Mesothelial cell of epicardium (in vitro differentiated cells): ENCODE measurements at regions not wholly inside any gene's neighbourhood (a gene's known extent, or its start where the extent isn't known, plus 50 kb on each side); places are given as distances from the start of the nearest gene placed in this dataset.

Experiments
- DNase-seq, 2 experiments: peaks; one replicate each; pipeline ENCODE4 v3.0.0; 2021; ENCODE audit warnings: low spot score in 2 of 2; ENCODE audit not compliant: unreplicated experiment in 2 of 2
- H3K27ac Mint-ChIP-seq: 2 replicates; pipeline ENCODE4 v1.8.0; 2021; ENCODE audit warnings: mixed read lengths
- H3K27me3 Mint-ChIP-seq: 2 replicates; pipeline ENCODE4 v1.8.0; 2021; ENCODE audit warnings: low read depth, mixed read lengths
- H3K36me3 Mint-ChIP-seq: 2 replicates; pipeline ENCODE4 v1.8.0; 2021; ENCODE audit warnings: mixed read lengths
- H3K4me1 Mint-ChIP-seq: 2 replicates; pipeline ENCODE4 v1.8.0; 2021; ENCODE audit warnings: mixed read lengths
- H3K4me3 Mint-ChIP-seq: 2 replicates; pipeline ENCODE4 v1.8.0; 2021; ENCODE audit warnings: mild to moderate bottlenecking, moderate library complexity, mixed read lengths
- H3K9me3 Mint-ChIP-seq: 2 replicates; pipeline ENCODE4 v1.8.0; 2021; ENCODE audit warnings: mixed read lengths
- CTCF ChIP-seq: fragments of 200-600 bp; sonication (generic); IDR thresholded peaks from one replicate; pipeline ENCODE4 v1.5.0; 2021; ENCODE audit warnings: antibody characterized with exemption; ENCODE audit not compliant: unreplicated experiment

- no peak for TF ChIP-seq CTCF
- no peak overlapping the region for H3K27ac Mint-ChIP-seq
- DNase-seq: no peak
- no peak overlapping the region for H3K4me3 Mint-ChIP-seq
- H3K4me1 Mint-ChIP-seq: peaks cover 3% of the 10 kb centered on the region
- H3K27me3 Mint-ChIP-seq: peaks cover 48% of the 10 kb centered on the region
- peaks cover 23% of the 10 kb centered on the region for H3K9me3 Mint-ChIP-seq
- no peaks in the 10 kb centered on the region for H3K36me3 Mint-ChIP-seq
These were observed 326.8 kb downstream of the HLX start for GRCh38 chr1:221206076-221206475.

GRCh38 chr1:221212926-221213325 lies 333.7 kb downstream of the HLX start:
- no peak for DNase-seq
- H3K4me3 Mint-ChIP-seq: no peak overlapping the region
- peaks cover 57% of the 10 kb centered on the region for H3K27me3 Mint-ChIP-seq
- TF ChIP-seq CTCF: no peak
- H3K4me1 Mint-ChIP-seq: no peaks in the 10 kb centered on the region
- no peak overlapping the region for H3K27ac Mint-ChIP-seq
- peaks cover 28% of the 10 kb centered on the region for H3K9me3 Mint-ChIP-seq
- no peaks in the 10 kb centered on the region for H3K36me3 Mint-ChIP-seq

GRCh38 chr1:221217029-221217428 lies 337.8 kb downstream of the HLX start:
- TF ChIP-seq CTCF: no peak
- no peak overlapping the region for H3K27ac Mint-ChIP-seq
- no peaks in the 10 kb centered on the region for H3K4me1 Mint-ChIP-seq
- DNase-seq: no peak
- H3K27me3 Mint-ChIP-seq: peaks cover 31% of the 10 kb centered on the region
- H3K36me3 Mint-ChIP-seq: no peaks in the 10 kb centered on the region
- no peak overlapping the region for H3K4me3 Mint-ChIP-seq
- peaks cover 13% of the 10 kb centered on the region for H3K9me3 Mint-ChIP-seq

GRCh38 chr1:221223281-221223680 lies 344.0 kb downstream of the HLX start:
- Mint-ChIP-seq H3K36me3 (no peaks in the 10 kb centered on the region), H3K4me3 (no peak overlapping the region), H3K4me1 (no peaks in the 10 kb centered on the region), H3K27ac (no peak overlapping the region), H3K9me3 (peaks cover 39% of the 10 kb centered on the region), H3K27me3 (peaks cover 15% of the 10 kb centered on the region)
- no peak for DNase-seq
- TF ChIP-seq CTCF: no peak

GRCh38 chr1:221227460-221227859 lies 348.2 kb downstream of the HLX start:
- peaks cover 25% of the 10 kb centered on the region for H3K9me3 Mint-ChIP-seq
- DNase-seq: no peak

More at GRCh38 chr1:221227460-221227859, 348.2 kb downstream of the HLX start:
- Mint-ChIP-seq H3K4me1 (no peaks in the 10 kb centered on the region), H3K27me3 (peaks cover 22% of the 10 kb centered on the region), H3K4me3 (no peak overlapping the region), H3K27ac (no peak overlapping the region), H3K36me3 (no peaks in the 10 kb centered on the region)
- TF ChIP-seq CTCF: no peak
